ENCODE measurements at regions not wholly inside any gene's neighbourhood (a gene's known extent, or its start where the extent isn't known, plus 50 kb on each side); places are given as distances from the start of the nearest gene placed in this dataset.

DNA sequence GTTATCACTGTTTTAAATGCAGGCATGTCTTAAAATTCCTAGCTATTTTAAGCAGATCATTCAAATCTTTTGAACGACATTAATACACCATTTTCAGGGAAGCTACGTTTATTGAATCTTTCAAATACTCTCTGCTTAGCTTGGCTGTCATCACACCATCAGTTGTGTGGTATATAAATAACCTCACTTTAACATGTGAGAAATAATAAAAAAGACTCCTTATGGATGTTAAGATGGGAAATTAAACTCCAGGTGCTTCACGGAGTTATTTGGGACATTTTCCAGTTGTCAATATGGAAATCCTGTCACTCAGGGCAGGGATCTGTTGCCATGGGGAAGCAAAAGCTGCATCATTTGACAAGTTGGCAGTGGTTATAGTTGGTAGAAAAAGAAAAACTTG lies 649.2 kb upstream of the CDH2 start:
- no peaks in the 10 kb centered on the region for H4K20me1 ChIP-seq (ENCODE audit: insufficient read depth, low read length)
- no peaks in the 10 kb centered on the region for H3K79me2 ChIP-seq (ENCODE audit: insufficient read depth, low read length)
- H2AFZ ChIP-seq (ENCODE audit: low read length) = no peak overlapping the region
- CTCF ChIA-PET (ENCODE audit: low intra/inter-chr PET ratio, low total read pairs) = no interaction called here
- TF ChIP-seq ZNF878 (CRISPR knock-in tag; IDR thresholded peaks at IDR 0.05) (no peak), ATF6 (CRISPR knock-in tag; conservative IDR thresholded peaks at IDR 0.05) (no peak), FOXC1 (CRISPR knock-in tag; IDR thresholded peaks at IDR 0.05; ENCODE audit: borderline replicate concordance) (no peak), ARNTL (CRISPR knock-in tag; IDR thresholded peaks at IDR 0.05) (no peak)
- WGBS (ENCODE audit: low lambda C conversion rate) = 0% methylated on average over 3 of the region's 3 CpGs
- H3K9me3 ChIP-seq (ENCODE audit: low read length) = no peaks in the 10 kb centered on the region
- DNase-seq (ENCODE audit: low spot score) (no peak), FAIRE-seq (no peak), ATAC-seq (no peak)
- intact Hi-C loops (cut with micrococcal nuclease; ENCODE audit: unreplicated experiment) = no loop called here
- BruUV-seq (replicated peaks) = no TSS peak
- POLR2A ChIA-PET = no interaction called here
- H3K9ac ChIP-seq (ENCODE audit: insufficient read depth, low read depth, low read length) = no peak overlapping the region
- no peak overlapping the region for H3K4me2 ChIP-seq (ENCODE audit: low read depth, low read length)
- no peaks in the 10 kb centered on the region for H3K27me3 ChIP-seq (ENCODE audit: control insufficient read depth in 1 of 2, insufficient read depth in 2 of 2, low read length in 2 of 2)
- H3K36me3 ChIP-seq (replicated peaks in 1 of 2; ENCODE audit: control insufficient read depth in 1 of 2, insufficient read depth in 2 of 2, low read length in 2 of 2) = no peaks in the 10 kb centered on the region
- in situ Hi-C loops (cut with HindIII; ENCODE audit: extremely low pct_ligation_motif_present, low pct_unique_long_range_greater_than_20kb) = no loop called here
- no peak overlapping the region for H3K4me3 ChIP-seq (replicated peaks in 1 of 3; ENCODE audit: insufficient read depth in 1 of 3, low read depth in 2 of 3, low read length in 3 of 3)
- H3K27ac ChIP-seq (ENCODE audit: extremely low read length, insufficient read depth, low read length) = no peak overlapping the region
- no peaks in the 10 kb centered on the region for H3K4me1 ChIP-seq (ENCODE audit: insufficient read depth, low read length)

DNA sequence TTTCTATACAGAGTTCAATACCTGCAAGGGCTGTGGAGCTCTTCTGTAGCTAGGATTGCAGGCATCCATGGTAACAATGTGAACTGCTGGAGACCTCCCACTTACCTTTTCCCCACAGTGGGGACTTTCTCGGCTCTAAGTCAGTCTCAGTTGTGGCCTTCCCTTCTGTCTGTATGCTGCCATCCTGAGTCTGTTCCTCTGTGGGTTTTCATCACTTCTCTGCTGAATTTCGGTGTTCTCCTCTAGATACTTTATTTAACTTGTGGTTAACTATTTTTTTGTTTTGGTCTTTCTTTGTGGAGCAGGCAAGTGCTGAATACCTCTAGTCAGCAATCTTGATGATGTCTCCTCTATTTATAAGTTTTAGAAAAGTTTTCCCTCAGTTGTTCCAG lies 647.2 kb upstream of the CDH2 start:
- FAIRE-seq (no peak), ATAC-seq (no peak), DNase-seq (ENCODE audit: low spot score) (no peak)
- Histone ChIP-seq H3K4me3 (replicated peaks in 1 of 3; ENCODE audit: insufficient read depth in 1 of 3, low read depth in 2 of 3, low read length in 3 of 3) (no peak overlapping the region), H3K4me2 (ENCODE audit: low read depth, low read length) (no peak overlapping the region), H2AFZ (ENCODE audit: low read length) (no peak overlapping the region), H3K27ac (ENCODE audit: extremely low read length, insufficient read depth, low read length) (no peak overlapping the region), H3K4me1 (ENCODE audit: insufficient read depth, low read length) (no peaks in the 10 kb centered on the region), H3K27me3 (ENCODE audit: control insufficient read depth in 1 of 2, insufficient read depth in 2 of 2, low read length in 2 of 2) (no peaks in the 10 kb centered on the region), H3K9ac (ENCODE audit: insufficient read depth, low read depth, low read length) (no peak overlapping the region), H3K79me2 (ENCODE audit: insufficient read depth, low read length) (no peaks in the 10 kb centered on the region), H3K36me3 (replicated peaks in 1 of 2; ENCODE audit: control insufficient read depth in 1 of 2, insufficient read depth in 2 of 2, low read length in 2 of 2) (no peaks in the 10 kb centered on the region), H3K9me3 (ENCODE audit: low read length) (no peaks in the 10 kb centered on the region), H4K20me1 (ENCODE audit: insufficient read depth, low read length) (no peaks in the 10 kb centered on the region)
- intact Hi-C loops (cut with micrococcal nuclease; ENCODE audit: unreplicated experiment) = no loop called here
- POLR2A ChIA-PET = no interaction called here
- no TSS peak for BruUV-seq (replicated peaks)
- WGBS (ENCODE audit: low lambda C conversion rate) = 0% methylated on average over 2 of the region's 2 CpGs
- in situ Hi-C loops (cut with HindIII; ENCODE audit: extremely low pct_ligation_motif_present, low pct_unique_long_range_greater_than_20kb) = no loop called here
- CTCF ChIA-PET (ENCODE audit: low intra/inter-chr PET ratio, low total read pairs) = no interaction called here
- no peak for TF ChIP-seq TOPORS (CRISPR knock-in tag; IDR thresholded peaks at IDR 0.05)
- no peak for TF ChIP-seq ARNTL (CRISPR knock-in tag; IDR thresholded peaks at IDR 0.05)
- TF ChIP-seq SOX6 (IDR thresholded peaks at IDR 0.05) = no peak
- no peak for TF ChIP-seq SOX6 (CRISPR knock-in tag; IDR thresholded peaks at IDR 0.05)
- no peak for TF ChIP-seq JUN (CRISPR knock-in tag; IDR thresholded peaks at IDR 0.05)
- no peak for TF ChIP-seq ETV6 (CRISPR knock-in tag; conservative IDR thresholded peaks at IDR 0.05)
- no peak for TF ChIP-seq HOXA9 (CRISPR knock-in tag; IDR thresholded peaks at IDR 0.05; ENCODE audit: borderline replicate concordance)
- no peak for TF ChIP-seq HNF4A (CRISPR knock-in tag; IDR thresholded peaks at IDR 0.05)
- no peak for TF ChIP-seq ZNF205 (CRISPR knock-in tag; IDR thresholded peaks at IDR 0.05)
- TF ChIP-seq ZNF598 (CRISPR knock-in tag; IDR thresholded peaks at IDR 0.05; ENCODE audit: borderline replicate concordance) = no peak
- TF ChIP-seq DNMT3B (CRISPR knock-in tag; conservative IDR thresholded peaks at IDR 0.05) = no peak
- no peak for TF ChIP-seq ZNF839 (CRISPR knock-in tag; IDR thresholded peaks at IDR 0.05; ENCODE audit: borderline replicate concordance)
- TF ChIP-seq ZNF382 (CRISPR knock-in tag; IDR thresholded peaks at IDR 0.05; ENCODE audit: borderline replicate concordance) = no peak
- TF ChIP-seq, protein P1, sequence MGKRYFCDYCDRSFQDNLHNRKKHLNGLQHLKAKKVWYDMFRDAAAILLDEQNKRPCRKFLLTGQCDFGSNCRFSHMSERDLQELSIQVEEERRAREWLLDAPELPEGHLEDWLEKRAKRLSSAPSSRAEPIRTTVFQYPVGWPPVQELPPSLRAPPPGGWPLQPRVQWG (CRISPR knock-in tag; IDR thresholded peaks at IDR 0.05; ENCODE audit: borderline replicate concordance, low read depth) = no peak
- no peak for TF ChIP-seq FOSL1 (CRISPR knock-in tag; IDR thresholded peaks at IDR 0.05; ENCODE audit: borderline replicate concordance)
- no peak for TF ChIP-seq ZNF101 (CRISPR knock-in tag; IDR thresholded peaks at IDR 0.05; ENCODE audit: borderline replicate concordance, low read depth)
- TF ChIP-seq HNRNPL (IDR thresholded peaks at IDR 0.05; ENCODE audit: low read depth, low read length) = no peak
